Left ventricle myocardium inferior (tissue), 1 donor: ENCODE measurements at regions not wholly inside any gene's neighbourhood (a gene's known extent, or its start where the extent isn't known, plus 50 kb on each side); places are given as distances from the start of the nearest gene placed in this dataset.

Experiments used
- DNase-seq: peaks from one replicate; pipeline ENCODE4 v3.0.0-alpha.2; 2020
- H3K27ac ChIP-seq: fragments of 200-600 bp; replicated peaks from 2 replicates; pipeline ENCODE4 v1.8.0; 2021
- H3K27me3 ChIP-seq: fragments of 200-600 bp; 2 replicates; pipeline ENCODE4 v1.8.0; 2021; ENCODE audit warnings: low read depth
- H3K36me3 ChIP-seq: fragments of 200-600 bp; 2 replicates; pipeline ENCODE4 v1.8.0; 2021
- H3K4me1 ChIP-seq: fragments of 200-600 bp; 2 replicates; pipeline ENCODE4 v1.8.0; 2021
- H3K4me3 ChIP-seq: fragments of 200-600 bp; 2 replicates; pipeline ENCODE4 v1.8.0; 2021; ENCODE audit warnings: mild to moderate bottlenecking, moderate library complexity
- H3K9me3 ChIP-seq: fragments of 200-600 bp; replicated peaks from 2 replicates; pipeline ENCODE4 v1.8.0; 2021
- CTCF ChIP-seq: fragments of 200-600 bp; IDR thresholded peaks from 2 replicates; pipeline ENCODE4 v1.8.0; 2021; ENCODE audit warnings: antibody characterized with exemption, mild to moderate bottlenecking, borderline replicate concordance
- intact Hi-C: fragments of 100-400 bp; cut with micrococcal nuclease; formaldehyde crosslinking; loops from one replicate; pipeline ENCODE4 v1.11.0; 2022
- donor health status: DM: no; HTN: yes; CAD: no; lungs with severe emphysema.

- intact Hi-C loops, result no loop called here
- Histone ChIP-seq H3K9me3 (peaks cover 19% of the 10 kb centered on the region), H3K27ac (no peak overlapping the region), H3K4me1 (no peaks in the 10 kb centered on the region), H3K27me3 (peaks cover 8% of the 10 kb centered on the region), H3K4me3 (no peak overlapping the region), H3K36me3 (no peaks in the 10 kb centered on the region)
- DNase-seq, result no peak
- TF ChIP-seq CTCF, result no peak
Observed at GRCh38 chr5:44660251-44660650, 148.5 kb upstream of the MRPS30 start.

GRCh38 chr5:44659334-44659733 lies 149.4 kb upstream of the MRPS30 start:
- Histone ChIP-seq H3K4me1 (no peaks in the 10 kb centered on the region), H3K27ac (no peak overlapping the region), H3K27me3 (peaks cover 4% of the 10 kb centered on the region), H3K4me3 (no peak overlapping the region), H3K9me3 (peaks cover 28% of the 10 kb centered on the region), H3K36me3 (no peaks in the 10 kb centered on the region)
- no peak for TF ChIP-seq CTCF
- intact Hi-C loops, result no loop called here
- DNase-seq, result no peak

GRCh38 chr5:44652674-44653073 lies 156.1 kb upstream of the MRPS30 start:
- Histone ChIP-seq H3K9me3 (peaks cover 28% of the 10 kb centered on the region), H3K4me1 (no peaks in the 10 kb centered on the region), H3K36me3 (no peaks in the 10 kb centered on the region), H3K4me3 (no peak overlapping the region), H3K27ac (no peak overlapping the region), H3K27me3 (no peaks in the 10 kb centered on the region)
- no peak for TF ChIP-seq CTCF
- DNase-seq, result no peak
- intact Hi-C loops, result no loop called here

DNA sequence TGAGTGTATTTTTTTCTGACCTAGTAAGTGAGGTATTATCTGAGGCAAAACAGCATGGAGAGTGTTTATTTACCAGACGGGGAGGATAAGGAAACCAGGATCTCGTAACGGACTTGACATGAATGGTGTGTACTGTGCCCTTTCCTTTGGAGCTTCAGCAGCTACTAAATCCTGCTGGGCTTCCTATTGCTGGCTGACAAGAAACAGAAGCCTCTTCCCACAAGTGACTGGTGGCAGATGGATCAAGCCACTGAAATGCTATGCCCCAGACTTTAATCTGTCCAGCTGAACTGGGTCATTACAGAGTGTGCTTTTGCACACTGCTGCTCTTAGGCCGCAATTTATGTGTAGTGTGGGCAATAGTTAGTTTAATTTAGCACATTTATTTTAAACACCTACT lies 162.7 kb upstream of the MRPS30 start:
- Histone ChIP-seq H3K4me3 (no peak overlapping the region), H3K4me1 (peaks cover 10% of the 10 kb centered on the region), H3K36me3 (no peaks in the 10 kb centered on the region), H3K9me3 (peaks cover 7% of the 10 kb centered on the region), H3K27ac (peak overlapping the region; percentile 47), H3K27me3 (peaks cover 13% of the 10 kb centered on the region)
- DNase-seq, result no peak
- intact Hi-C loops, result no loop called here
- TF ChIP-seq CTCF, result no peak

- H3K4me1 ChIP-seq, result peaks cover 10% of the 10 kb centered on the region
- intact Hi-C loops, result no loop called here
- H3K4me3 ChIP-seq, result no peak overlapping the region
- H3K27me3 ChIP-seq, result peaks cover 19% of the 10 kb centered on the region
- H3K9me3 ChIP-seq, result peaks cover 9% of the 10 kb centered on the region
- no peaks in the 10 kb centered on the region for H3K36me3 ChIP-seq
- TF ChIP-seq CTCF, result no peak
- no peak for DNase-seq
- peak overlapping the region; percentile 47 for H3K27ac ChIP-seq
Observed at GRCh38 chr5:44645502-44645901, 163.2 kb upstream of the MRPS30 start.

GRCh38 chr5:44644628-44645027 lies 164.1 kb upstream of the MRPS30 start:
- Histone ChIP-seq H3K27ac (no peak overlapping the region), H3K9me3 (peaks cover 9% of the 10 kb centered on the region), H3K4me1 (peaks cover 10% of the 10 kb centered on the region), H3K4me3 (no peak overlapping the region), H3K36me3 (no peaks in the 10 kb centered on the region), H3K27me3 (peaks cover 19% of the 10 kb centered on the region)
- no peak for TF ChIP-seq CTCF
- DNase-seq, result no peak
- intact Hi-C loops, result no loop called here
